ENCODE measurements at regions not wholly inside any gene's neighbourhood (a gene's known extent, or its start where the extent isn't known, plus 50 kb on each side); places are given as distances from the start of the nearest gene placed in this dataset.

DNA sequence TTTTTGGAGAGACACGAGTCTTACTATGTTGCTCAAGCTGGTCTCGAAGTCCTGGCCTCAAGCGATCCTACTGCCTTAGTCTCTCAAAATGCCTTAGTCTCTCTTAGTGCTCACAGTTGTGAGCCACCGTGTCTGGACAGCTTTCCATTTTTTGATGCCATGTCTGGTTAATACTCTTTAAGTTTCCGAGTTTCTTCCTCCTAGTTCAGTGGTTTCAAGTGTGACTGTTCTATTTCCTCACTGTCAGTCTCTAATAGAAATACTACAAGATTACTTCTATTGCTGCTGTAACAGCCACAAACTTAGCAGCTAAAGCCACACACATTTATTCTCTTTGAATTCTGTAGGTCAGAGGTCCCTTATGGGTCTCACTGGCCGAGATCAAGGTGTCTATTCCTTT is 125.1 kb upstream of the MGAT5 start:
- no peak for DNase-seq

DNA sequence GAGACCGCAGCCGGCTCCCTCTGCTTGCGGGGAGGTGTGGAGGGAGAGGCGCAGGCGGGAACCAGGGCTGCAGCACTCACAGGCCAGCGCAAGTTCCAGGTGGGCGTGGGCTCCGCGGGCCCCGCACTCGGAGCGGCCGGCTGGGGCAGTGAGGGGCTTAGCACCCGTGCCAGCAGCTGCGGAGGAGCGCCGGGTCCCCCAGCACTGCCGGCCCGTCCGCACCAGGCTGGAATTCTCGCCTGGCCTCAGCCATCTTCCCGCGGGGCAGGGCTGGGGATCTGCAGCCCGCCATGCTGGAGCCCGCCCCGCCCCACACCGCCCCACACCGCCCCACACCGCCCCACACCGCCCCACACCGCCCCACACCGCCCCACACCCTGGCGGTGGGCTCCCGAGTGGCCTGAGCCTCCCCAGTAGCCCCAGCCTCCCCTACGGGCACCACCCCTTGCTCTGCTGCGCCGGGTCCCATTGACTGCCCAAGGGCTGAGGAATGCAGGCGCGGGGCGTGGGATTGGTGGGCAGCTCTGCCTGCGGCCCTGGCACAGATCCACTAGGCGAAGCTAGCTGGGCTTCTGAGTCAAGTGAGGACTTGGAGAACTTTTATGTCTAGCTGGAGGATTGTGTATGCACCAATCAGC is 123.9 kb upstream of the MGAT5 start:
- DNase-seq, result no peak

GRCh38 chr2:134131681-134132489 is 122.0 kb upstream of the MGAT5 start:
- DNase-seq, result no peak

DNA sequence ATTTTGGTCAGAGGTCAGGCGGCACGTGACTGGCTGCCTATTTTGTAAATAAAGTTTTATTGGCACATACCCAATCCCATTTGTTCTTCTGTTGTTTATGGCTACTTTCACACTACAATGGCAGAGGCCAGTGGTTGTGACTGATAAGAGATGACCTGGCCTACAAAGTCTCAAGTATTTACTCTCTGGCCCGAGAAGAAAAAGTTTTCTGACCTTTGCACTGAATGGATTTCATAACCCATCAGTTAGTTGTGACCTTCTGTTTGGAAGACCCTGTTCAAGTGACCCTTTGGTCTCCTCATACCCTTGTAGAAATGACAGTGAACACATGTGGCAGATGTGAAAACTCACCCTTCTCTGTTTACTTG is 121.4 kb upstream of the MGAT5 start:
- DNase-seq, result no peak

GRCh38 chr2:134133622-134134312 is 120.1 kb upstream of the MGAT5 start:
- DNase-seq, result no peak

- no peak for DNase-seq
Observed at GRCh38 chr2:134134313-134134706, 119.6 kb upstream of the MGAT5 start.

DNA sequence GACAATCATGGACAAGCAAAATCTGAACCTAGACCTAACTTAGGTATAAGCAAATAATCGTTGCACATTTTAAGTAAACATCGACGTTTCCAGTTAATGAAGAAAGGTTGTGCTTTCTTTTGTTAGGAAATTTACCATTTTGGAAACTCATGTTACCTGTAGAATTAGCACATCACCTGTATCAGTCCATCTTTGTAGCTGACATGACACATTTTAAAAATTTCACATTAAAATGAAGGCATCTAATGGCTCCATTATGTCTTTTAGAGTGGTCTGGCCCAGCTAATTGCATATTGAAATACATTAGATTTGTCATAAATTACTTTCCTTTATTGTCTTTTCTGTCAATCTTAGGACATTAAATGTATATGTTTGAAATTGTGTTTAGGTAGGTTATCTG is 119.0 kb upstream of the MGAT5 start:
- no peak for DNase-seq

DNA sequence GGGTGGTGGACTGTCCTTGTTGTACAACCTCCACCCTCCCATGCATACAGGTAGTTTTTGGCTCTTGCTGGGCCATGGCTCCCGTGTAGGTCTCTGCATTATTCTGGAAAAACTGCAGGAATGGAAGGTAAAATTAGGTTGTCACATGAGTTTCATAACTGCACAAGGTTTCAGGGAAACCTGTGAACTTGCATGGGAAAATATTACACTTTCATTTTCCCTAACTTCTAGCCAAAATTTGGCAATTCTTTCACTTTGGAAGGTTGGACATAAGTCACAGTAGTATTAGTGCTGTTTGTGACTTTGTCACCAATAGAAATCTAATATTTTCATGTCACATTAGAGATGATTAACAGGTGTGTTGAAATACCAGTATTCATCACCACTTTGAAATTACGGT is 118.1 kb upstream of the MGAT5 start:
- DNase-seq, result no peak

DNA sequence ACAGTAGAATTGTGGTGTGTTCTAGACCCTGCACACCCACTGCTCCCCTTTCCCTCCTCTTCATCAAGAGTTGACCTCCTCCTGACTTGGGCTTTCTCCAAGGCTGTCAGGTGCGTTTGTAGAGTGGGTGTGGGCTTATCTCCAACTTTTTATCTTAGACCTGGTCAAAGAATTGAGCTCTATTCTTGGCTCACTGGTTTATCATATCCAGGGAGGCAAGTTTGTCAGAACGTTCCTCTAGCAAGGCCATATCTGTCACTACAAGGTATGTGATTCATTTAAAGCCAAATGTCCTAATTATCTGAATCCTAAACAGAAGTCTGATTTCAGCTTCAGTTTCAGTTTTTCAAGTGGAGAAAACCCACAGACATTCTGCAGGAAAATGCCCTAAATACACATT is 117.1 kb upstream of the MGAT5 start:
- no peak for DNase-seq

- DNase-seq, result no peak
Observed at GRCh38 chr2:134137182-134137611, 116.7 kb upstream of the MGAT5 start.

DNA sequence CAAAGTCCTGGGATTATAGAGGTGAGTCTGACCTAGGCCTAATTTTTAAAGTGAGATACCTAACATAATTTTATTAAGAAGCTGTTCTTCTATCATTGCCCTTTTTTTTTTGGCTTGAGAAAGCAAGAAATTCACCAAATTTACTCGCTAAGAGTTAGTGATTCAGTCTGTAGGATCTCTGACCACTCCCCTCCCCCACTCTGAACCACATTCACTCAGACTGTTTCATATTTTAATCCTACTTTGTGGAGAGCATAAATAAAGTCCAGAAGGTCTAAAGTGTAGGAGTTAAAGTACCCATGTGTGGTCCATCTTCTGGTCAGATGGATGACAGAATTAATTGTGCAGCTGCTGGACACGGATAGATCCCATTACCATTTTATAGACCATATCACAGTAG is 115.8 kb upstream of the MGAT5 start:
- DNase-seq, result no peak

- no peak for DNase-seq
Observed at GRCh38 chr2:134139611-134140010, 114.3 kb upstream of the MGAT5 start.

DNA sequence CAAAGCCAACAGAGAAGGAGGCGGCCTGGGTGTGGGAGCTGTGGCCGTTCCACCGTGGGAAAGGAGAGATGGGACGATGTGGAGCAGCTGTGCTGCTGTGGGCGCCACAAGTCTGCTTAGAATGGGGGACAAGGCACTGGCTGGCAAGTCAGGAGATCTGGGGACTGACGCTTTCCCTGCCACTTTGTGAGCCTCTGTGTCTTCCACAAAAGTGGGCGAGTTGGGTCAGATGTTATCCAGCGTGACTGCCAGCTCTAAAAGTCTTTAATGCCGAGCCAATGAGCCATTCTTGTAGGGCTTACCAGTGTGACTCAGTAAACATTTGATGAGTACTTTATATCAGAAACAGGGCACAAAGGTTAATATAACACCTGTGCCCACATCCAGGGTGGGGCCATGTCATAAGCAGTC is 113.6 kb upstream of the MGAT5 start:
- DNase-seq, result peak; percentile 30

- DNase-seq, result no peak
Observed at GRCh38 chr2:134141598-134142340, 112.1 kb upstream of the MGAT5 start.

DNA sequence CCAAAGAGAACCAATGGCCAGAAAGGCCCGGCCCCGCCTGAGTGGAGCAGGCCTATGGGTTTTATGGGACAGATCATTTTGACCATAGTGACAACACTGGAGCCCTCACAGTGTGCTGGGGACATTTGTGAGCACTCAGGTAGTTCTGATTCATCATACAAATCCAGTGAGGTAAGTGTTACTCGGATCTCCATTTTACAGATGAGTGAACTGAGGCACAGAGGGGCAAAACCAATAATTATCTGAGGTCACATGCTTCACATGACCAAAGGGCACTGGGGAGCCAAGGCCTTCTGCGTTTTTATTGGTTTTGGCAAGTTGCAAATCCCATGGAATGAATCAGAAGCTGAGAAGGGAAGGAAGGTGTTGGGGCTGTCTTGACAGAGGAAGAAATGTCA is 111.5 kb upstream of the MGAT5 start:
- no peak for DNase-seq

- DNase-seq, result no peak
Observed at GRCh38 chr2:134142903-134143302, 111.0 kb upstream of the MGAT5 start.

DNA sequence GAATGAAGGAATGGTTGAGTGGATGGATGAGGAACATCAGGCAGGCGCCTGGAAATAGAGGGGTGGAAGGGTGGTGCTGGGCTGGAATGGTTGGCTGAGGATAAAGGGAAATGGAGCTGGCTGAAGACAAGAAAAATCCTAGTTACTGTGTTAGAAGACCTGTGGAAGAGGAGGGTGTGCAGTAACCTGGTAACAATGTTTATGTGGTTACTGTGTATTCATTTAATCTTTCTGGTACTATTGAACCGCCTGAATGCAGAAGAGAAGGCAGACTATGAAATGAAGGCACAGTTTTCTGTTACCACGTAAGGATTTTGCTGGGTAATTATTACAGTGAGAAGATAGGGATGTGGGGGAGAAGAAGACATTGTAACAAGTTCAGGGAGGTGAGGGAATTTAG is 110.3 kb upstream of the MGAT5 start:
- no peak for DNase-seq

- DNase-seq, result no peak
Observed at GRCh38 chr2:134144081-134144596, 109.7 kb upstream of the MGAT5 start.

DNA sequence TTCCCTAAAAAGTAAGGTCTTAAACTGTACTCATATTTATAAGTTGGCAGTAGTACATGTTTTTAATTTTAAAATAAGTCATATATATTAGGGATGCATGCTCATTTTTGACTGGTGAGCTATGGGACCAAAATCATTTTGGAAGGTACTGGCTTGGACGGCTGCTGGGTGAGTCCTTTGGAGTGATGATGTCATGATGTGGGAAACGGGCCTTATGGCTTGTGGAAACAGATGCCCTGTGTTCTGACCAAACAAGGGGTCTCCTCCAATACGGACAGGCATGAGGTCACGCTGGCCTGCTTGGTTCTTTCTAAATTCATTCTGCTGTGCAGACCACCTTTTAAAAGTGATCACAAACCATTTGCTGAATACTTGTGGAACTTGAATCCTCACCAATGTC is 109.2 kb upstream of the MGAT5 start:
- DNase-seq, result no peak

GRCh38 chr2:134145519-134145918 is 108.4 kb upstream of the MGAT5 start:
- DNase-seq, result no peak

DNA sequence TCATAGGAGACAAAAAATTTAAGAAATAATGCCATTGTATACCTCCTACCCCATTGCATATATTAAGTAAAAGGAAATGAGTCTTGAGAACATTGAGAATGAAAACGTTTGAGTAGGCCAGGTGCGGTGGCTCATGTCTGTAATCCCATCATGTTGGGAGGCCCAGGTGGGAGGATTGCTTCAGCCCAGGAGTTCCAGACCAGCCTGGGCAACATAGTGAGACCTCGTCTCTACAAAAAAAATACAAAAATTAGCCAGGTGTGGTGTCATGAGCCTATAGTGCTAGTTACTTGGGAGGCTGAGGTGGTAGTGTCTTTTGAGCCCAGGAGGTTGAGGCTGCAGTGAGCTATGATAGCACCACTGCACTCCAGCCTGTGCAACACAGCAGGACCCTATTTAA is 107.7 kb upstream of the MGAT5 start:
- DNase-seq, result no peak

- no peak for DNase-seq
Observed at GRCh38 chr2:134146620-134147019, 107.3 kb upstream of the MGAT5 start.

GRCh38 chr2:134148172-134148571 is 105.7 kb upstream of the MGAT5 start:
- no peak for DNase-seq

All from NCI-H345 (cell line).